SK-N-SH (cell line): ENCODE measurements at regions not wholly inside any gene's neighbourhood (a gene's known extent, or its start where the extent isn't known, plus 50 kb on each side); places are given as distances from the start of the nearest gene placed in this dataset.

ENCODE experiments used
- CTCF ChIP-seq: fragments of 200-600 bp; sonication (generic); IDR thresholded peaks from 2 replicates; pipeline ENCODE4 v1.6.1; 2017; ENCODE audit warnings: antibody characterized with exemption, mild to moderate bottlenecking, moderate library complexity
- EP300 ChIP-seq, 2 experiments: IDR thresholded peaks; 2 replicates each; pipeline versions ENCODE4 v1.4.0 to v1.6.1; 2012; ENCODE audit warnings: borderline replicate concordance in 1 of 2, low read depth in 1 of 2, low read length in 1 of 2
- FOSL2 ChIP-seq: IDR thresholded peaks from 2 replicates; pipeline ENCODE4 v1.4.0; 2012; ENCODE audit warnings: low read depth, mild to moderate bottlenecking, moderate library complexity, borderline replicate concordance
- FOXM1 ChIP-seq: IDR thresholded peaks from 2 replicates; pipeline ENCODE4 v1.4.0; 2012; ENCODE audit warnings: low read depth, mild to moderate bottlenecking
- GATA2 ChIP-seq: sonication (generic); formaldehyde crosslinking; IDR thresholded peaks from 2 replicates; pipeline ENCODE4 v1.5.0; 2020; ENCODE audit warnings: mild to moderate bottlenecking, missing genetic modification reagents
- JUND ChIP-seq: IDR thresholded peaks from 2 replicates; pipeline ENCODE4 v1.4.0; 2012
- MXI1 ChIP-seq: IDR thresholded peaks from 2 replicates; pipeline ENCODE4 v1.6.1; 2012; ENCODE audit warnings: mild to moderate bottlenecking, low read depth, low read length, improper control_type of control experiment
- POLR2AphosphoS5 ChIP-seq: IDR thresholded peaks from 2 replicates; pipeline ENCODE4 v1.6.1; 2012; ENCODE audit warnings: low read depth, low read length
- RAD21 ChIP-seq: IDR thresholded peaks from 2 replicates; pipeline ENCODE4 v1.6.1; 2012; ENCODE audit warnings: mild to moderate bottlenecking, low read length
- RXRA ChIP-seq: IDR thresholded peaks from 2 replicates; pipeline ENCODE4 v1.4.0; 2012; ENCODE audit warnings: low read depth, mild to moderate bottlenecking, borderline replicate concordance
- SMC3 ChIP-seq: IDR thresholded peaks from 2 replicates; pipeline ENCODE4 v1.6.1; 2012; ENCODE audit warnings: low read depth, low read length, improper control_type of control experiment
- TAF1 ChIP-seq: IDR thresholded peaks from 2 replicates; pipeline ENCODE4 v1.6.1; 2012; ENCODE audit warnings: low read depth, mild to moderate bottlenecking, low read length, moderate library complexity, borderline replicate concordance
- YY1 ChIP-seq: IDR thresholded peaks from 2 replicates; pipeline ENCODE4 v1.4.0; 2012; ENCODE audit warnings: low read depth, mild to moderate bottlenecking

- no peak for TF ChIP-seq EP300 (IDR thresholded peaks at IDR 0.05; ENCODE audit: borderline replicate concordance in 1 of 2, low read depth in 1 of 2, low read length in 1 of 2)
- no peak for TF ChIP-seq CTCF
- TF ChIP-seq RAD21, result no peak
- TF ChIP-seq FOSL2, result no peak
- TF ChIP-seq YY1, result no peak
- TF ChIP-seq POLR2AphosphoS5, result no peak
- no peak for TF ChIP-seq TAF1
- no peak for TF ChIP-seq MXI1
- TF ChIP-seq RXRA, result no peak
- no peak for TF ChIP-seq SMC3
- no peak for TF ChIP-seq FOXM1
- no peak for TF ChIP-seq GATA2 (CRISPR knock-in tag)
- no peak for TF ChIP-seq JUND
These were observed 124.0 kb upstream of the APCDD1 start for GRCh38 chr18:10330428-10330827.
